Fibroblast of skin of left quadriceps (primary cell): ENCODE measurements at regions not wholly inside any gene's neighbourhood (a gene's known extent, or its start where the extent isn't known, plus 50 kb on each side); places are given as distances from the start of the nearest gene placed in this dataset.
"Not testable (repeated sequence)": the region's sequence is repeated elsewhere in the genome, so short reads cannot be mapped to it uniquely, and the experiment has no call there.

ENCODE experiments used
- DNase-seq, 2 experiments: peaks; one replicate each; pipeline ENCODE4 v3.0.0-alpha.2; 2013; ENCODE audit warnings: low read depth in 2 of 2

GRCh38 chr3:194189243-194189791 lies 53.4 kb downstream of the HES1 start:
- no peak for DNase-seq

GRCh38 chr3:194191850-194192249 lies 55.9 kb downstream of the HES1 start:
- not testable (repeated sequence) for DNase-seq

GRCh38 chr3:194194051-194194756 lies 58.3 kb downstream of the HES1 start:
- DNase-seq, result no peak

- no peak for DNase-seq
Observed at GRCh38 chr3:194194757-194195085, 58.8 kb downstream of the HES1 start.

- no peak for DNase-seq
Observed at GRCh38 chr3:194195611-194196010, 59.7 kb downstream of the HES1 start.

- DNase-seq, result no peak
Observed at GRCh38 chr3:194196876-194197275, 60.9 kb downstream of the HES1 start.

- DNase-seq, result no peak
Observed at GRCh38 chr3:194197396-194197960, 61.5 kb downstream of the HES1 start.

GRCh38 chr3:194197981-194198695 lies 62.2 kb downstream of the HES1 start:
- DNase-seq, result no peak

- no peak for DNase-seq
Observed at GRCh38 chr3:194198938-194199337, 63.0 kb downstream of the HES1 start.

GRCh38 chr3:194200422-194201081 lies 64.6 kb downstream of the HES1 start:
- DNase-seq, result no peak

GRCh38 chr3:194201953-194202666 lies 66.2 kb downstream of the HES1 start:
- no peak for DNase-seq

- no peak for DNase-seq
Observed at GRCh38 chr3:194203482-194204041, 67.6 kb downstream of the HES1 start.

- no peak for DNase-seq
Observed at GRCh38 chr3:194204042-194204987, 68.4 kb downstream of the HES1 start.

- DNase-seq, result peak in 1 of 2 experiments; percentile 35
Observed at GRCh38 chr3:194205675-194206133, 69.8 kb downstream of the HES1 start.

GRCh38 chr3:194206320-194206719 lies 70.4 kb downstream of the HES1 start:
- DNase-seq, result no peak

- no peak for DNase-seq
Observed at GRCh38 chr3:194208709-194209108, 72.8 kb downstream of the HES1 start.

- no peak for DNase-seq
Observed at GRCh38 chr3:194212161-194212844, 76.4 kb downstream of the HES1 start.

- no peak for DNase-seq
Observed at GRCh38 chr3:194212845-194213331, 76.9 kb downstream of the HES1 start.

GRCh38 chr3:194215392-194215791 lies 79.4 kb downstream of the HES1 start:
- no peak for DNase-seq
